Prostate gland (tissue), 2 donors: ENCODE measurements at regions not wholly inside any gene's neighbourhood (a gene's known extent, or its start where the extent isn't known, plus 50 kb on each side); places are given as distances from the start of the nearest gene placed in this dataset.

Source experiments
- CTCF ChIP-seq, 4 experiments: fragments of 200-600 bp in 2 of 4; fragments of 450-650 bp in 2 of 4; sonication (generic) in 2 of 4; IDR thresholded peaks; 1 replicate in 3 of 4; 2 replicates in 1 of 4; pipeline ENCODE4 v1.5.1; 2016 to 2019; ENCODE audit warnings: antibody characterized with exemption in 4 of 4, mild to moderate bottlenecking in 2 of 4, moderate library complexity in 2 of 4
- POLR2AphosphoS5 ChIP-seq: sonication (generic); formaldehyde crosslinking; IDR thresholded peaks from one replicate; pipeline ENCODE4 v1.6.1; 2017; ENCODE audit warnings: antibody characterized with exemption

- TF ChIP-seq CTCF (IDR thresholded peaks at IDR 0.05): no peak
- no peak for TF ChIP-seq POLR2AphosphoS5
Observed at GRCh38 chr4:52212702-52213101, 161.6 kb downstream of the SPATA18 start.
